Neural crest cell (in vitro differentiated cells): ENCODE measurements at regions not wholly inside any gene's neighbourhood (a gene's known extent, or its start where the extent isn't known, plus 50 kb on each side); places are given as distances from the start of the nearest gene placed in this dataset.

Source experiments
- DNase-seq: peaks from one replicate; pipeline ENCODE4 v3.0.0; 2021; ENCODE audit warnings: low read depth, mixed read lengths, low spot score
- H3K27ac Mint-ChIP-seq: one replicate; pipeline ENCODE4 v1.8.0; 2021; ENCODE audit warnings: mild to moderate bottlenecking, mixed read lengths; ENCODE audit not compliant: unreplicated experiment
- H3K27me3 Mint-ChIP-seq: 2 replicates; pipeline ENCODE4 v1.8.0; 2021; ENCODE audit warnings: low read depth, mild to moderate bottlenecking, mixed read lengths
- H3K36me3 Mint-ChIP-seq: 2 replicates; pipeline ENCODE4 v1.8.0; 2021; ENCODE audit warnings: low read depth, mild to moderate bottlenecking, mixed read lengths
- H3K4me1 Mint-ChIP-seq: 2 replicates; pipeline ENCODE4 v1.8.0; 2021; ENCODE audit warnings: mixed read lengths
- H3K4me3 Mint-ChIP-seq: one replicate; pipeline ENCODE4 v1.8.0; 2021; ENCODE audit warnings: mild to moderate bottlenecking, mixed read lengths
- H3K9me3 Mint-ChIP-seq: 2 replicates; pipeline ENCODE4 v1.8.0; 2021; ENCODE audit warnings: mixed read lengths
- TF ChIP-seq, protein P1 (sequence below): fragments of 200-600 bp; sonication (generic); conservative IDR thresholded peaks from 2 replicates; pipeline ENCODE4 v1.5.0; 2021; ENCODE audit warnings: antibody characterized with exemption, mild to moderate bottlenecking

DNA sequence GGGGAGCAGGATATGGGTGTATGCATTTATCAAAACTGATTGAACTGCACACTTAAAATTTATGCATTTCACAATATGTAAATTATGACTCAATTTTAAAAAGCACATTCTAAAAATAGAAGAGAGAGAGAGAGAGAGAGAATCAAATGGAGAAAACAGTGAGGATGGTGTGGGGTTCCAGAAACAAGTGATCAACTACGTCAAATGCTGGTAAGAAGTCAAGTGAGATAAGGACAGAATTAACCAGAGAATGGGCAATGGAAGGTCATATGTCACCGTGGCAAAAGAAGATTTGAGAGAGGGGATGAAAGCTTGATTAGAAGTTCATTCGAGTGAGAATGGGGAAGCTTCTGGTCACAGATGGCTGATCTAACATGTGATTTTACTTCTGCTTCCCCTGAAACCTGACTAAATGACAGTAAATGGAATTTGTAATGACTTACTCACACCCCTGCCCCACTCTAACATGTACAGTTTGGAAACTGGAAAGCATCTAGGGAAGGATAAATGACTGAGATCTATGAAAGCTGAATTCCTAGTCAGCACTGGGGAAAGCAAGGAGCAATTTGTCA is 276.5 kb upstream of the AMIGO2 start:
- DNase-seq = no peak
- peaks cover 13% of the 10 kb centered on the region for H3K9me3 Mint-ChIP-seq
- no peaks in the 10 kb centered on the region for H3K4me1 Mint-ChIP-seq
- H3K27me3 Mint-ChIP-seq = no peaks in the 10 kb centered on the region
- TF ChIP-seq, protein P1, sequence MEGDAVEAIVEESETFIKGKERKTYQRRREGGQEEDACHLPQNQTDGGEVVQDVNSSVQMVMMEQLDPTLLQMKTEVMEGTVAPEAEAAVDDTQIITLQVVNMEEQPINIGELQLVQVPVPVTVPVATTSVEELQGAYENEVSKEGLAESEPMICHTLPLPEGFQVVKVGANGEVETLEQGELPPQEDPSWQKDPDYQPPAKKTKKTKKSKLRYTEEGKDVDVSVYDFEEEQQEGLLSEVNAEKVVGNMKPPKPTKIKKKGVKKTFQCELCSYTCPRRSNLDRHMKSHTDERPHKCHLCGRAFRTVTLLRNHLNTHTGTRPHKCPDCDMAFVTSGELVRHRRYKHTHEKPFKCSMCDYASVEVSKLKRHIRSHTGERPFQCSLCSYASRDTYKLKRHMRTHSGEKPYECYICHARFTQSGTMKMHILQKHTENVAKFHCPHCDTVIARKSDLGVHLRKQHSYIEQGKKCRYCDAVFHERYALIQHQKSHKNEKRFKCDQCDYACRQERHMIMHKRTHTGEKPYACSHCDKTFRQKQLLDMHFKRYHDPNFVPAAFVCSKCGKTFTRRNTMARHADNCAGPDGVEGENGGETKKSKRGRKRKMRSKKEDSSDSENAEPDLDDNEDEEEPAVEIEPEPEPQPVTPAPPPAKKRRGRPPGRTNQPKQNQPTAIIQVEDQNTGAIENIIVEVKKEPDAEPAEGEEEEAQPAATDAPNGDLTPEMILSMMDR = no peak
- H3K27ac Mint-ChIP-seq = no peak overlapping the region
- H3K4me3 Mint-ChIP-seq = no peak overlapping the region
- H3K36me3 Mint-ChIP-seq = no peaks in the 10 kb centered on the region

- no peaks in the 10 kb centered on the region for H3K36me3 Mint-ChIP-seq
- DNase-seq = no peak
- TF ChIP-seq, protein P1 = no peak
- peaks cover 10% of the 10 kb centered on the region for H3K9me3 Mint-ChIP-seq
- no peak overlapping the region for H3K27ac Mint-ChIP-seq
- no peaks in the 10 kb centered on the region for H3K4me1 Mint-ChIP-seq
- no peak overlapping the region for H3K4me3 Mint-ChIP-seq
- no peaks in the 10 kb centered on the region for H3K27me3 Mint-ChIP-seq
Observed at GRCh38 chr12:47353508-47353907, 273.7 kb upstream of the AMIGO2 start.

DNA sequence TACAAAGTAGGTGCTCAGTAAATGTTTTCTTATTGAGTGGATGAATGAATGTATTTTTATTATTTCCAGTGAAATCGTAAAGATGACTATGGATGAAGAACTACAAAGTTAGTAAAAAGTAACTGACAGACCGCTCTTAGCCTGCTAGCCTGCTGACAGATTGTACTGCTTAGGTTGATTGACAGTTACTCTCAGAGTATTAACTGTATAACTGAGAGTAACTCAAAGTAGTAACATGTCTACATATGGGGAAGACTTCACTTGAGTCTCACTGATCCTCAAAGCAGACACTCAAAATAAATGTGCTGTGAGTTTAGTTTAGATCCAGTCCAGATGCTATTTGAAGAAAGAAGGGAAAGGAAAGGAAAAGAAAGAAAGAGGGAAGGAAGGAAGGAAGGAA is 272.3 kb upstream of the AMIGO2 start:
- TF ChIP-seq, protein P1 = no peak
- H3K4me3 Mint-ChIP-seq = no peak overlapping the region

GRCh38 chr12:47351526-47351925 is 271.8 kb upstream of the AMIGO2 start:
- H3K9me3 Mint-ChIP-seq = peaks cover 10% of the 10 kb centered on the region

More for the DNA sequence above, 272.3 kb upstream of the AMIGO2 start:
- peaks cover 10% of the 10 kb centered on the region for H3K9me3 Mint-ChIP-seq
- no peaks in the 10 kb centered on the region for H3K4me1 Mint-ChIP-seq
- H3K27me3 Mint-ChIP-seq = no peaks in the 10 kb centered on the region
- H3K27ac Mint-ChIP-seq = no peak overlapping the region
- DNase-seq = no peak
- no peaks in the 10 kb centered on the region for H3K36me3 Mint-ChIP-seq

GRCh38 chr12:47350062-47350408 is 270.3 kb upstream of the AMIGO2 start:
- TF ChIP-seq, protein P1 = no peak
- Mint-ChIP-seq H3K27ac (no peak overlapping the region), H3K27me3 (no peaks in the 10 kb centered on the region), H3K4me1 (no peaks in the 10 kb centered on the region), H3K4me3 (no peak overlapping the region), H3K9me3 (peaks cover 7% of the 10 kb centered on the region), H3K36me3 (no peaks in the 10 kb centered on the region)
- DNase-seq = no peak

More at GRCh38 chr12:47351526-47351925, 271.8 kb upstream of the AMIGO2 start:
- no peak overlapping the region for H3K4me3 Mint-ChIP-seq
- H3K27ac Mint-ChIP-seq = no peak overlapping the region
- H3K36me3 Mint-ChIP-seq = no peaks in the 10 kb centered on the region
- H3K27me3 Mint-ChIP-seq = no peaks in the 10 kb centered on the region
- TF ChIP-seq, protein P1 = no peak
- no peak for DNase-seq
- no peaks in the 10 kb centered on the region for H3K4me1 Mint-ChIP-seq
